ENCODE measurements at regions not wholly inside any gene's neighbourhood (a gene's known extent, or its start where the extent isn't known, plus 50 kb on each side); places are given as distances from the start of the nearest gene placed in this dataset.
A peak's percentile ranks its signal among the peaks of the same experiment; 100 is the strongest.

GRCh38 chr2:219916726-219917440, 289.5 kb downstream of the SLC4A3 start:
- DNase-seq (ENCODE audit: extremely low spot score, unreplicated experiment), result peak; percentile 20
- TF ChIP-seq CTCF (conservative IDR thresholded peaks at IDR 0.05), result no peak
- no peak overlapping the region for H3K4me3 Mint-ChIP-seq
- peaks cover 26% of the 10 kb centered on the region for H3K4me1 Mint-ChIP-seq (ENCODE audit: unreplicated experiment)
- H3K36me3 Mint-ChIP-seq, result no peaks in the 10 kb centered on the region
- H3K9me3 Mint-ChIP-seq, result no peaks in the 10 kb centered on the region
- peaks cover 14% of the 10 kb centered on the region for H3K27me3 Mint-ChIP-seq
- H3K27ac Mint-ChIP-seq, result no peak overlapping the region

- Mint-ChIP-seq H3K27me3 (peaks cover 8% of the 10 kb centered on the region), H3K27ac (no peak overlapping the region)
- DNase-seq (ENCODE audit: extremely low spot score, unreplicated experiment), result no peak
Observed at GRCh38 chr2:219918254-219918653, 290.8 kb downstream of the SLC4A3 start.

GRCh38 chr2:219918944-219919343, 291.5 kb downstream of the SLC4A3 start:
- Mint-ChIP-seq H3K36me3 (no peaks in the 10 kb centered on the region), H3K27ac (no peak overlapping the region), H3K4me1 (ENCODE audit: unreplicated experiment) (peaks cover 12% of the 10 kb centered on the region), H3K27me3 (peaks cover 8% of the 10 kb centered on the region), H3K4me3 (no peak overlapping the region), H3K9me3 (no peaks in the 10 kb centered on the region)
- DNase-seq (ENCODE audit: extremely low spot score, unreplicated experiment), result no peak
- TF ChIP-seq CTCF (conservative IDR thresholded peaks at IDR 0.05), result no peak

More at GRCh38 chr2:219918254-219918653, 290.8 kb downstream of the SLC4A3 start:
- H3K9me3 Mint-ChIP-seq, result no peaks in the 10 kb centered on the region
- H3K36me3 Mint-ChIP-seq, result no peaks in the 10 kb centered on the region
- TF ChIP-seq CTCF (conservative IDR thresholded peaks at IDR 0.05), result no peak
- peaks cover 13% of the 10 kb centered on the region for H3K4me1 Mint-ChIP-seq (ENCODE audit: unreplicated experiment)
- no peak overlapping the region for H3K4me3 Mint-ChIP-seq

GRCh38 chr2:219919506-219919905, 292.1 kb downstream of the SLC4A3 start:
- H3K27ac Mint-ChIP-seq, result no peak overlapping the region
- no peaks in the 10 kb centered on the region for H3K36me3 Mint-ChIP-seq
- H3K4me3 Mint-ChIP-seq, result no peak overlapping the region
- no peaks in the 10 kb centered on the region for H3K9me3 Mint-ChIP-seq
- TF ChIP-seq CTCF (conservative IDR thresholded peaks at IDR 0.05), result no peak
- peaks cover 12% of the 10 kb centered on the region for H3K4me1 Mint-ChIP-seq (ENCODE audit: unreplicated experiment)
- H3K27me3 Mint-ChIP-seq, result peaks cover 8% of the 10 kb centered on the region
- no peak for DNase-seq (ENCODE audit: extremely low spot score, unreplicated experiment)

GRCh38 chr2:219929835-219930234, 302.4 kb downstream of the SLC4A3 start:
- DNase-seq (ENCODE audit: extremely low spot score, unreplicated experiment), result no peak
- H3K4me1 Mint-ChIP-seq (ENCODE audit: unreplicated experiment), result no peaks in the 10 kb centered on the region
- H3K27me3 Mint-ChIP-seq, result no peaks in the 10 kb centered on the region
- H3K9me3 Mint-ChIP-seq, result no peaks in the 10 kb centered on the region
- TF ChIP-seq CTCF (conservative IDR thresholded peaks at IDR 0.05), result no peak
- no peak overlapping the region for H3K4me3 Mint-ChIP-seq
- no peak overlapping the region for H3K27ac Mint-ChIP-seq
- H3K36me3 Mint-ChIP-seq, result no peaks in the 10 kb centered on the region
